ENCODE measurements at regions not wholly inside any gene's neighbourhood (a gene's known extent, or its start where the extent isn't known, plus 50 kb on each side); places are given as distances from the start of the nearest gene placed in this dataset.

- H3K4me1 ChIP-seq (ENCODE audit: control insufficient read depth in 2 of 2, insufficient read depth in 2 of 2, low read length in 2 of 2), result peaks cover 4 to 6% of the 10 kb centered on the region in 2 donors
- WGBS (ENCODE audit: insufficient coverage), result no CpG with 5 or more reads among the region's 4 CpGs
- DNase-seq, result no peak
- H3K4me2 ChIP-seq (replicated peaks; ENCODE audit: low read depth, low read length, poor library complexity, severe bottlenecking), result no peak overlapping the region
- H3K79me2 ChIP-seq (ENCODE audit: control insufficient read depth, insufficient read depth, low read length), result no peaks in the 10 kb centered on the region
- no peaks in the 10 kb centered on the region for H3K27me3 ChIP-seq (replicated peaks in 1 of 4; ENCODE audit: control extremely low read depth in 1 of 4, control insufficient read depth in 3 of 4, insufficient read depth in 4 of 4, low read length in 3 of 4)
- CTCF ChIA-PET, result interaction anchor here (0.6 to 3.5 kb wide), 36 partner anchors 9 to 1977 kb away, joined by 3 to 173 read pairs (median 4); no protein-coding TSS in a partner anchor
- no peaks in the 10 kb centered on the region for H3K9me3 ChIP-seq (ENCODE audit: control extremely low read depth in 1 of 3, control insufficient read depth in 2 of 3, insufficient read depth in 1 of 3, low read length in 2 of 3)
- no peak overlapping the region for H3K4me3 Mint-ChIP-seq
- no peak overlapping the region for H2AFZ ChIP-seq (ENCODE audit: insufficient read depth, low read depth, low read length, poor library complexity, severe bottlenecking)
- H4K20me1 ChIP-seq (ENCODE audit: control insufficient read depth, insufficient read depth, low read length, poor library complexity, severe bottlenecking), result no peaks in the 10 kb centered on the region
- H3K4me3 ChIP-seq (ENCODE audit: control extremely low read depth in 1 of 5, extremely low read depth in 1 of 5, insufficient read depth in 1 of 5, low read depth in 2 of 5, low read length in 4 of 5), result no peak overlapping the region
- no peaks in the 10 kb centered on the region for H3K9me3 Mint-ChIP-seq (ENCODE audit: insufficient read depth)
- H3K27ac ChIP-seq (ENCODE audit: low read length in 2 of 2), result no peak overlapping the region
- no peak for ATAC-seq (ENCODE audit: low read depth)
- POLR2A ChIA-PET, result no interaction called here
- TF ChIP-seq EZH2 (IDR thresholded peaks at IDR 0.05; ENCODE audit: borderline replicate concordance, insufficient read depth, low read depth, low read length, poor library complexity, severe bottlenecking) (no peak), CTCF (IDR thresholded peaks at IDR 0.05) (no peak)
- H3K4me1 Mint-ChIP-seq, result no peaks in the 10 kb centered on the region
- H3K36me3 ChIP-seq (replicated peaks in 1 of 2; ENCODE audit: control extremely low read depth in 1 of 2, control insufficient read depth in 1 of 2, extremely low read depth in 1 of 2, insufficient read depth in 2 of 2, low read length in 1 of 2), result no peaks in the 10 kb centered on the region
- intact Hi-C loops (cut with micrococcal nuclease), result no loop called here
- no peaks in the 10 kb centered on the region for H3K27me3 Mint-ChIP-seq
- no peak overlapping the region for H3K27ac Mint-ChIP-seq
- no peak overlapping the region for H3K9ac ChIP-seq (ENCODE audit: low read length)
Measured at GRCh38 chr21:28746166-28746565, 246.5 kb downstream of the LTN1 start.

GRCh38 chr21:28745131-28746016, 247.3 kb downstream of the LTN1 start:
- Histone ChIP-seq H3K9ac (ENCODE audit: low read length) (peak overlapping the region; percentile 57), H3K27me3 (replicated peaks in 1 of 4; ENCODE audit: control extremely low read depth in 1 of 4, control insufficient read depth in 3 of 4, insufficient read depth in 4 of 4, low read length in 3 of 4) (no peaks in the 10 kb centered on the region), H3K4me2 (replicated peaks; ENCODE audit: low read depth, low read length, poor library complexity, severe bottlenecking) (peak overlapping the region; percentile 78), H3K36me3 (replicated peaks in 1 of 2; ENCODE audit: control extremely low read depth in 1 of 2, control insufficient read depth in 1 of 2, extremely low read depth in 1 of 2, insufficient read depth in 2 of 2, low read length in 1 of 2) (no peaks in the 10 kb centered on the region), H3K9me3 (ENCODE audit: control extremely low read depth in 1 of 3, control insufficient read depth in 2 of 3, insufficient read depth in 1 of 3, low read length in 2 of 3) (no peaks in the 10 kb centered on the region), H4K20me1 (ENCODE audit: control insufficient read depth, insufficient read depth, low read length, poor library complexity, severe bottlenecking) (no peaks in the 10 kb centered on the region), H3K27ac (ENCODE audit: low read length in 2 of 2) (no peak overlapping the region), H3K4me1 (ENCODE audit: control insufficient read depth in 2 of 2, insufficient read depth in 2 of 2, low read length in 2 of 2) (peaks cover 4 to 6% of the 10 kb centered on the region in 2 donors), H3K79me2 (ENCODE audit: control insufficient read depth, insufficient read depth, low read length) (no peaks in the 10 kb centered on the region), H2AFZ (ENCODE audit: insufficient read depth, low read depth, low read length, poor library complexity, severe bottlenecking) (peak overlapping the region; percentile 78), H3K4me3 (ENCODE audit: control extremely low read depth in 1 of 5, extremely low read depth in 1 of 5, insufficient read depth in 1 of 5, low read depth in 2 of 5, low read length in 4 of 5) (peak overlapping the region; percentile 13 to 65 (median 48))
- ChIA-PET POLR2A (no interaction called here), CTCF (interaction anchor here (0.6 to 3.5 kb wide), 45 partner anchors 9 to 1988 kb away, joined by 3 to 173 read pairs (median 4); no protein-coding TSS in a partner anchor)
- no peak overlapping the region for H3K27ac Mint-ChIP-seq
- H3K4me3 Mint-ChIP-seq, result no peak overlapping the region
- H3K9me3 Mint-ChIP-seq (ENCODE audit: insufficient read depth), result no peaks in the 10 kb centered on the region
- DNase-seq, result peak; percentile 80
- intact Hi-C loops (cut with micrococcal nuclease), result loop anchor here (1.0 kb wide), 2 partner anchors 195 to 1976 kb away; no protein-coding TSS in a partner anchor
- no peaks in the 10 kb centered on the region for H3K27me3 Mint-ChIP-seq
- ATAC-seq (ENCODE audit: low read depth), result peak; percentile 80
- WGBS (ENCODE audit: insufficient coverage), result 2% methylated on average over 8 of the region's 16 CpGs
- TF ChIP-seq CTCF (IDR thresholded peaks at IDR 0.05), result peak; percentile 81
- no peak for TF ChIP-seq EZH2 (IDR thresholded peaks at IDR 0.05; ENCODE audit: borderline replicate concordance, insufficient read depth, low read depth, low read length, poor library complexity, severe bottlenecking)
- H3K4me1 Mint-ChIP-seq, result no peaks in the 10 kb centered on the region
